Retina (tissue), 1 donor: ENCODE measurements at regions not wholly inside any gene's neighbourhood (a gene's known extent, or its start where the extent isn't known, plus 50 kb on each side); places are given as distances from the start of the nearest gene placed in this dataset.
A peak's percentile ranks its signal among the peaks of the same experiment; 100 is the strongest.
"Not testable (repeated sequence)": the region's sequence is repeated elsewhere in the genome, so short reads cannot be mapped to it uniquely, and the experiment has no call there.

ENCODE experiments used
- DNase-seq: peaks from one replicate; pipeline ENCODE4 v3.0.0-alpha.2; 2016

DNA sequence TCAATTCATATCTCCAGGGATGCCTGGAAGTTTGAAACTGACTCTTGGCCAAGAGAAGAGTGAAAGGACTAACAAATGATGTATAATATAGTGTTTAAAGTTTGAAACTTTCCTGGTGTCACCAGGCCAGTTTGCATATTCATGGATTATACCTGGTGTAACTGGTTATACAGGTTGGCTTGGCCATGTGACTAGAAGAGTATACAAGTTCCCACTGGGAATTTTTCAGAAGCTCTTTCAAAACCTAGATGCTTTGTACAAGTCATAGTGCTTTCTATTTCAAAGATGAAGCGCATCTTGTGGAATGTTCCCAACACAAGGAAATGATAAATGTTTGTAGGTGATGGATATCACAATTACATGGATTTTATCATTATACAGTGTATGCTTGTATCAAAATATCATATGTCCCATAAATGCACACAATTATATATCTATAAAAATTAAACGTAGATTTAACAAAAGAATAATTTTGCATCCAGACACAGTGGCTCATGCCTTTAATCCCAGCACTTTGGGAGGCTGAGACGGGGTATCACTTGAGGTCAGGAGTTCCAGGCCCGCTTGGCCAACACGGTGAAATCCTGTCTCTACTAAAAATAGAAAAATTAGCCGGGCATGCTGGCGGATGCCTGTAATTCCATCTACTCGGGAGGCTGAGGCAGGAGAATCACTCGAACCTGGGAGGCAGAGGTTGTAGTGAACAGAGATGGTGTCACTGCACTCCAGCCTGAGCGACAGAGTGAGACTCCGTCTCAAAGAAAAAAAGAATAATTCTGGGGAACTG is 1420.2 kb downstream of the GRIK2 start:
- no peak for DNase-seq

DNA sequence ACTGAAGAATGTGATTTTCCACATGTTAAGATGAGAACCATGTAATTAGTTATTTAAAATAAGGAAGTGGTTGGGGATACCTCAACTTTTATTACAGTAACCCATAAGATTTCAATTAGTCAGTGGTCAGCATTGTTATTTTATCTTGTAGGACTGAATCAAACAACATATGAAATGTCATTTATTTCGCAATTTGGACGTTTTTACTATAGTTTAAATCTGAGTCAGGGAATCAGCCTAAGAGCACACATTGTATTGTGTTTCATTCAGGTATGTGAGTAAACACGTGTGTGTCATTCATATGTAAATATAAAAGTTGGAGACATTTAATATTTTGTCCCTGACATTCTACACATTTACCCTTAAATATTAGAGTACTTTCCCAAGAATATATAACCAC is 1418.7 kb downstream of the GRIK2 start:
- no peak for DNase-seq

DNA sequence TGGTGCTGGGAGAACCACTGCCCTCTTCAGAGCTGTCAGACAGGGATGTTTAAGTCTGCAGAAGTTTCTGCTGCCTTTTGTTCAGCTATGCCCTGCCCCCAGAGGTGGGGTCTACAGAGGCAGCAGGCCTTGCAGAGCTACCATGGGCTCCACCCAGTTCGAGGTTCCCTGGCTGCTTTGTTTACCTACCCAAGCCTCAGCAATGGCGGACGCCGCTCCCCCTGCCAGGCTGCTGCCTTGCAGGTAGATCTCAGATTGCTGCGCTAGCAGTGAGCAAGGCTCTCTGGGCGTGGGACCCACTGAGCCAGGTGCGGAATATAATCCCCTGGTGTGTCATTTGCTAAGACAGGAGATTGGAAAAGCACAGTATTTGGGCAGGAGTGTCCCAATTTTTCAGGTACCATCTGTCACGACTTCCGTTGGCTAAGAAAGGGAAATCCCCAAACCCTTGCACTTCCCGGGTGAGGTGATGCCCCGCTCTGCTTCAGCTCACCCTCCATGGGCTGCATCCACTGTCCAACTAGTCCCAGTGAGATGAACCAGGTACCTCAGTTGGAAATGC is 1415.5 kb downstream of the GRIK2 start:
- DNase-seq = not testable (repeated sequence)

DNA sequence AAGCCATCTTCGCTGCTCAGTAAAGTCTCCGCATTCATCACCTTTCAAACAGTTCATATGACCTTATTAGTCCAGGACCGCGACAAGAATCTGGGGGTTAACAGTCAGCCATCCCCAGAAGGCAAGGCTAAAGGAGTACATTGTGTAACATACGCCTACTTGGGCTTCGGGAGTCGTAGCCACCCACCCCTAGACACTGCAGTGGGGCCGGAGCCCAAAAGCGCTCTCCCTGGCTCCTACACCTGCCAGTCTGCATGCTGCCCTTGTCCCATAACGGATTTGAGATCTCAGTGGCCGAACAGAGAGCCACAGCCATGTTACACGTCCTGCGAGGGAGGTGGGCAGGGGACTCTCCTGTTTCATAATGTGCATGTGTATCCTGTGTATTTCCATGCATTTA is 1405.5 kb downstream of the GRIK2 start:
- no peak for DNase-seq

DNA sequence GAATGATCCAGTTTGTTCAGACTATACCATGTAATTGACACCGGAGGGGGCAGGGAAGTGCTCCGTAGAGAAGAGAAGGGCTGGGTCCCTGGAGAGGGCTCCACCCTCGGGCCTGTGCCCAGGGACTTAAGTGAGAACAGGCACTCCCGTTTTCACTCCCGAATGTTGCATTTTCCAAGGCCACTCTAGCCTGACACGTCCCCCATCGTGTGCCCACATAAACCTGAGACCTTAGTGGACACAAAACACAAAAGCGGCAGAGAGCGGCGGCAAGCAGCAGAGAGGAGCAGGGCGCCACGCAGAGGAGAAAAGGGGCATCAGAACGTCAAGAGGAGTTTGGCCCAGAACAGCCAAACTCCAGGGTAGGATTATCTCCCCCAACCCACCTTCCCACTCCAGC is 1405.1 kb downstream of the GRIK2 start:
- no peak for DNase-seq

DNA sequence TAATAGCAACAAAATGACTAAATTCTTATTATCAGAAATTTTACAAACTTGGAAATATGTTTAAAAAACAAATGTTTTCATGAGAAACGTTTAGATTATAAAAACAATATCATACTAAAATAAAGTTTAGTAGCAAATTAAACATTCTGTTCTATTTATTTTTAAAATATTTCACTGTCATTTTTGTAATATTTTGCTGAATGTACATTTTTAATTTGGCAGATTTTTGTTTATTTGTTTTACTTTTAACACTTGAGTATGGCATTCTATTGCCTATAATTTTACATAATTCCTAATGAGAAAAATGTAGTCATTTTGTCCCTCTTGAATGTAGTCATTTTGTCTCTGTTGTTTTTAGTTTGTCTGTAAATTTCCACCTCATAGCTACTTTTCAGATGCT is 1400.2 kb downstream of the GRIK2 start:
- no peak for DNase-seq

DNA sequence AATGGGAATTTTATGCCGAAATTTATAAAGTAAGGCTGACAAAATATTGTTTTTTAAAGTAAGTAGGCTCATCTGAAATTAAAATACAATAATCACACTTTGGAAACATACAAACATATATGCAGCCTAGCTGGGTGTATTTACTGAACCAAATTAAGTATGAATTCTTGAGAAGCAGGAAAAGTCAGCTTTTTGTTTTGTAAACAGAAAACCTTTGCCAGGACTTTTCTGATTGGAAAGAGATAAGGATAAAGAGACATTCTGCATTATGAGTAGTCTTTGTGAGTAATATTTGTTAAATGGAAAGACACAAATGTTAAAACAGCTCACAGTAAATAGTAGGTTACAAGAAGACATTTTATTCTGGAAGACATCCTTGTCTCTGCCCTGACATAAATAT is 1380.8 kb downstream of the GRIK2 start:
- DNase-seq = no peak

DNA sequence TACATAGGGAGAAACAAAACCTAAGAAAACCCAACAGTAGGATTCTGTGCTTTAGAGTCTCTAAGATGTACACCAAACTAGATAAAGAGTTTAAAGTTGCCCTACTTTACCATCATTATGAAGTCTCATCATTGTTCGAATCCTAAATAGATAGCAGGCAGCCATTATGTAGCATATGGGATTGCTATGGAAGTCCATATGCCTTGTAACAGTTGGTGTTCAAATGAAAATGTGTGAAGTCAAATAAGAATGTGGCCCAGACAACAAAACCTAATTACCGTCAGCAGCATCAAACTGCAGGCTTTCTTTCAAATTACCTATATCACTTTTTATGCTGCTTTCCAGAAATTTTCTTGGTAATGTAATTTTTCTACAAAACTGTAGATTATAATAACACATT is 1380.1 kb downstream of the GRIK2 start:
- no peak for DNase-seq

DNA sequence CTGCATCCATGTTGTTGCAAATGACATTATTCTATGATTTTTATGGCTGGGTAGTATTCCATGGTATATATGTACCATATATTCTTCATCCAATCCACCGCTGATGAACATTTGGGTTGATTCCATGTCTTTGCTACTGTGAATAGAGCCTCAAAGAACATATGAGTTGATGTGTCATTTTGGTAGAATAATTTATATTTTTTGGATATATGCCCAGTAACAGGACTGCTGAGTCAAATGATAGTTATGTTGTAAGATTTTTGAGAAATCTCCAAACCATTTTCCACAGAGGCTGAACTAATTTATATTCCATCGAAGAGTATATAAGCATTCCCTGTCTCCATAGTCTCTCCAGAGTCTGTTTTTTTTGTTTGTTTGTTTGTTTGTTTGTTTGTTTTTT is 1373.5 kb downstream of the GRIK2 start:
- no peak for DNase-seq

DNA sequence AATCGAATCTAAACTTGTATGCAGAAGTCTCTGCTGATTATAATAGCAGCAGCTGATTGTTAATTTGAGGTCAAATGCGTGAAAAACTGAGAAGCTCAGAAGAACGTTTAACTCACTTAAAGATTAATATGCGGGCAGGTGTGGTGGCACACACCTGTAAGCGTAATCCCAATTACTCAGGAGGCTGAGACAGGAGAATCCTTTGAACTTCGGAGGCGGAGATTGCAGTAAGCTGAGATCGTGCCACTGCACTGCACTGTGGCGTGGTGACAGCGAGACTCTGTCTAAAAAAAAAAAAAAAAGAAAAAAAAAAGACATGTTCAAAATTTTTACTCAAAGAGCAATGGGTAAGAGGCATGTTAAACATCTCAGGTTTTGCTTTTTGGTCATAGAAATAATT is 1370.8 kb downstream of the GRIK2 start:
- no peak for DNase-seq

DNA sequence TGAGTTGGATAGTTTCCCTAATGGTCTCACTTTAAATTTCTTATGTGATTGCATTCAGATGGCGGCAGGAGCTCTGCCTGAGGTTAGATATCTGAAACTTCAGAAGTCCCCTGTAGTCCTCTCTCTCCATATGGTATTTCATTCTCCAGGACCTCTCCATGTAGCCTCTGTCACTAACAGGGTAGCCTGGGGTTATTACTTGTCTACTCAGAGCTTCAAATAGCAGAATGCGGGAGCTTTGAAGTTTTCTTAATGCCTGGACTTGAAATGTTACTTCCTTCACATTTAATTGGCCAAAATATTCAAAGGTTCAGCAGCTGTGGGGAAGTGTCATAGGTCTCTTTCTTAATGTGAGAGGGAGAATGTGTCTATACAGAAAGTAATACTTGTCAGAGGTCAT is 1370.4 kb downstream of the GRIK2 start:
- no peak for DNase-seq

DNA sequence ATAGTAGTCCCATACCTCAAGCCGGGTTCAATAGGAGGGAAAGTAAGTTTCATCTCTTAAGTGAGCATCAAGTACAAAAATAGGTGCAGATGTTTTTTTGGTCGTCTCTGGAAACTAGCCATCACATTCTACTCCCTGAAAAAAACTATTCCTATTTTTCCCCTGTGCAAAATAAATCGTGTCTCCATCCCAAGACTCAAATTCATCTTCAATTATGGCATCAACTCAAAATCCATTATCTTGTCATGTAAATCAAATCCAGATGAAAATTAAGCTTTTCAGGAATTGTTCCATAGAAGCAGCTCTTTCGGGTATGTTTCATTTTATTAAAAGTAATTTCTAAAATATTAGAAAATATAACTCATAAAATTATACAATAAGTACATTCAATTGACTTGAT is 1368.4 kb downstream of the GRIK2 start:
- DNase-seq = no peak

DNA sequence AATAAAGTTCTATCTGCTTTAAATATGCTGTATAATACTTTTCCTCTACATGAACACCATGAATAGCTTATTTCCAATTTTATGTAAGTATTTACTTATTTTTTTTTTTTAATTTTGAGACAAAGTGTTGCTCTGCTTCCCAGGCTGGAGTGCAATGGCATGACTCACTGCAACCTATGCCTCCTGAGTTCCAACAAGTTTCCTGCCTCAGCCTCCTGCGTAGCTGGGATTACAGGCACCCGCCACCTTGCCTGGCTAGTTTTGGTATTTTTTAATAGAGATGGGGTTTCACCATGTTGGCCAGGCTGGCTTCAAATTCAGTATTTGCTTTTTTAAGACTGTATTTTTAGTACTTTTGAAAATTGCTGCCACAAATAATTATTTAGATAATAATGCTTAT is 1365.9 kb downstream of the GRIK2 start:
- no peak for DNase-seq

DNA sequence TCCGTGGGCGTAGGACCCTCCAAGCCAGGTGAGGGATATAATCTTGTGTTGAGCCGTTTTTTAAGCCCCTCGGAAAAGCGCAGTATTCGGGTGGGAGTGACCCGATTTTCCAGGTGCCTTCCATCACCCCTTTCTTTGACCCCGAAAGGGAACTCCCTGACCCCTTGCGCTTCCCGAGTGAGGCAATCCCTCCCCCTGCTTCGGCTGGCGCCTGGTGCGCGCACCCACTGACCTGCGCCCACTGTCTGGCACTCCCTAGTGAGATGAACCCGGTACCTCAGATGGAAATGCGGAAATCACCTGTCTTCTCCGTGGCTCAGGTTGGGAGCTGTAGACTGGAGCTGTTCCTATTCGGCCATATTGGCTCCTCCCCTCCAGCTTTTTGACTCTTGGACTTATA is 1365.0 kb downstream of the GRIK2 start:
- not testable (repeated sequence) for DNase-seq

DNA sequence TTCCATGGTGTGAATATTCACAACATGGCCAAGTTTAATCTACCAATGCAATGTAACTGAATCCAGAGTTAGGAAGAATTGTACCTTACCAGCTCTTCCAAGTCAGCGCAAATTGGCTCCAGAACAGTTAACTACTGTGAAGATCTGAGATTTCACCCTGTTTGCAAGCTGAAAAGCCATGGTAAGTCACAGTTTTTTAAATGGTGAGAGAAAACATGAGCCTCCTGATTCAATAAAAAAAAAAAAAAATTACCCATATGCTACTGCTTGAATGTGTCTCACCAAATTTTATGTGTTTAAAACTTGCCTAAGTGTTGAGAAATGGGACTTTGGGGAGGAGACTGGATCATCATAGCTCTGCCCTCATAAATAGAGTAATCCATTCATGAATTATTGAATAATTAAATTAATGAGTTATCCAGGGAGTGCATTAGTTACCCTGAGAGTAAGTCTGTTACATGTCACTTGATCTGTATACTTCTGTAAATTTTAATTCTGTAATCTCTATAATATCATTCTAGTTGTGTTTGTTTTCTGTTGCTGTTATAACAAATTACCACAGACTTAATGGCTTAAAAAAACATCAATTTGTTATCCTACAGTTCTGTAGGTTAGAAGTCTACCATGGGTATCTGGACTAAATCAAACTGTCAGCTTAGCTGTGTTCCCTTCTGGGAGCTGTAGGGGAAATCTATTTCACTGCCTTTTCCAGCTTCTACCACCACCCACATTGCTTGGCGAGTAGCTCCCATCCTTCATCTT is 1355.9 kb downstream of the GRIK2 start:
- no peak for DNase-seq

DNA sequence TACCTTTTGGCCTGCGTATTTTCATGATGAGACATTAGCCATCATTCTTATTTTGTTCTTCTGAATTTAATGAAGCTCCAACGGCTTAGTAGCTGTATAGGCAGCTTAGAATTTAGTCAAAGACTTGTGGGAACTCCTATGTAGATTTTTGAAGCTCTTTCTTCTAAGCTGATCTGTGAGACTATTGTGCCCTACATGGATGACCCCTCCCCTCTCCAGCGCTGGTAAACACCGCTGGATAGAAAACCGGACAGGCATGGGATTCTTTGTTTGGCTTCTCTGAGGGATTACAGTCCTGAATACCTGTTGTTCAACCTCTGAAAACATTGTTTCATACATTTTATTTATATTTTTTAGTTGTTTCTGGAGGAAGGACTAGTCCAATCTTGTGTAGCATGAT is 1353.4 kb downstream of the GRIK2 start:
- DNase-seq = no peak

DNA sequence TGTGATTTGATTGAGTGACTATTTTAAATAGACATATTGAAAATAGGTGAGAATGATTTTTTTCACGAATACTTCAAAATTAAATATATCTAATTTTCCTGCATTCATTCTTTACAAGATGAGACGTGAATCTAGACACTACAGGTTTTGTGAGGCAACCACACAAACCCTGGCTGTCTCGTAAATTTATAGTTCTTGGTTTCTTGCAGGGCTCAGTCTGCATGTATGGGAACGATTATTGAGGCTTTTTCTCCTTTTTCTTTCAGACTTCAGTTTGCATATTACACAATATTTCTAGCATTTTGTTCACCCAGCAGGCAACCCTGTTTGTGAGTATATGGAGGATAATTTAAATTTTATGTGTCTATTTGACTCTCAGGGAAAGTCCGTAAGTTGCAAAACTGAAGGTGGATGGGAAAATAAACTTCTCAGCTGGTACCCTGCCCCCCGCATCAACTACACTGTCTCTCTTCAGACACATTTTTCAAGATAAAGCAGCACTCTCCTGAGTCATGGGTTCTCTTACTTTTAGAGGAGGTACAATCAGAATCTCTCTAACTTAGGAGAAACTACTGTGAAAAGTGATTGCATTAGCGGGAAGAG is 1349.3 kb downstream of the GRIK2 start:
- peak; percentile 9 for DNase-seq

DNA sequence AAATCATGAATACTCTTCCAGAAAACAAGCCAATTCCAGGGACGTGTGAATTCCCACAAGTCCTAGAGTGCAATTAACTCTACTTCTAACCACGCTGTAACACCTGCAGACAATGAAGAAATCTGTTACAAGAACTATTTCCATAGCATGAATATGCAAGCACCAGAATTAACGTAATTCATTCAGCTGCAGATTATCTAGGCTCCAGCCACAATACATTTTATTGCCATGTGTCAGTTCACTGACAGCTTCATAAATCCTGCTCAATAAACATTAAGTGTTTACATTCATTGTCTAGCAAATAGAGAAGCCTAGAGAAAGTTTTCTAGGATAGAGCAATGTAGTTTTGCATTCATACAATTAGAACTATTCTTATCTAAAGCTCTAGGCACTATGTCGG is 1348.5 kb downstream of the GRIK2 start:
- DNase-seq = no peak

DNA sequence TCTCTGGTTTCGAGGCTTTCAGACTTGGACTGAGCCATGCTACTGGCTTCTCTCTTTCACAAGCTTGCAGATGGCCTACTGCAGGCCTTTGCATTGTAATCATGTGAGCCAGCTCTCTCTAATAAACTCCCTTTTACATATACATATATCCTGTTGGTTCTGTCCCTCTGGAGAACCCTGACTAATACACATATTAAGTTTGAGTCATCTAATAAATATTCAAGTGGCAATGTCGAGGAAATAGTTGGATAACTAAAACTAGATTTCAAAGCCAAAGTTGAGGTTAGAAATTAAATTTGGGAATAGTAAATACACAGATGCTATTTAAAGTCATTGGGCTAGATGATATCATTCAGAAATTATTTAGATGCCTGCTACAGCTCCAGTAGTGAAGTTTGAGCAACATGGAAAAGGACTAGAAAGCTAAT is 1343.4 kb downstream of the GRIK2 start:
- DNase-seq = no peak

DNA sequence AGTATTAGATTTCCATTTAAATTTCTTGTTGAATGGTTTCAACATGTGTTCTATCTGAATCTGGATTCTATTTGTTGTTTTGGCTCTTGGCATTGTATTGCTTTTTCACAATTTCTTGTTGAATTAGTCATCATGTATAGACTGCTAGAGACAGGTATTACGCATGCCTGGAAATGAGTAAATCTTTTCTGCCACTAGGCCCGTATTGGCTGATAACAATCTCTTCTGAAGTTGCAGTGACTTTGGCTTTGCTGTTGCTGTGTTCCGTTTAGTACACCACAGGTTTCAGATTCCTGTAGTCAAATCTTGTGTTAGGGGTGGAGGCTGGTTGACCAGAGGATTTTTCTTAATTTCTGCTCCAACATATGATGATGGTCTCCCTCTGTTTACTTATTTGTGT is 1339.4 kb downstream of the GRIK2 start:
- DNase-seq = no peak

DNA sequence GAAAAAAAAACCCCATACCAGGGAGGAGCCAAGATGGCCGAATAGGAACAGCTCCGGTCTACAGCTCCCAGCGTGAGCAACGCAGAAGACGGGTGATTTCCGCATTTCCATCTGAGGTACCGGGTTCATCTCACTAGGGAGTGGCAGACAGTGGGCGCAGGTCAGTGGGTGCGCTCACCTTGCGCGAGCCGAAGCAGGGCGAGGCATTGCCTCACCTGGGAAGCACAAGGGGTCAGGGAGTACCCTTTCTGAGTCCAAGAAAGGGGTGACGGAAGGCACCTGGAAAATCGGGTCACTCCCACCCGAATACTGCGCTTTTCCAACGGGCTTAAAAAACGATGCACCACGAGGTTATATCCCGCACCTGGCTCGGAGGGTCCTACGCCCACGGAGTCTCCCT is 1328.6 kb downstream of the GRIK2 start:
- not testable (repeated sequence) for DNase-seq

DNA sequence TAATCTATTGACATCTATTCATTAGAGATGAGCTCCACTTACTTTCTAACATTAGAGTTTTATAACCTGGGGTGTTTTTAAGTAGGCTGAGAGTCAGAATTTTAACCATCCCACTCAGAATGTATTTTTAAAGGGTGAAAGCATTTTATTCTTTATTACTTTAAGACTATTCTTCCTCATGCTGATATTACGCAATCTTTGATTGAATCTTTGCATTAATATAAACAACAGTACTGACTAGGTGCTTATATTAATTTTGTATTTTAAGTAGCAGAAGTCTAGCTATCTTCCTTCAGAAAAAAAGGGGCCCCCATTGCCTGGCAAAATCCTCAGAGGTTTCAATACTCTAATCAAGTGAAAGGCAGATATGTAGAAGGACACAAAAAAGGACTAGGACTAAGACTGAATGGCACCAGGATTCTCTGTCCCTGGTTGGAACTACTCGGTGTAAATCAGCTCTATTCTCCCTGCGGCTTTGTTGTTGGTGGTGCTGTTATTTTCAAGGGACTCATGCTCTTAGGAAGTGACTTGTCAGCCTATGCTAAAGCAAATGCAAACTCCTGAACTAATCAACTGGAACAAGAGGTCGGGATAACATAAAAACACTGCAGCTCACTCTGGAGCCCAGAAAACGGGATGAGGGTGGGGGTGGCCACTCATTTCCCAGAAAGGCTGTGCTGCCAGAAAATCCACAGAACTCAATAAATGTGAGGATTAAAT is 1324.4 kb downstream of the GRIK2 start:
- peak; percentile 47 for DNase-seq

DNA sequence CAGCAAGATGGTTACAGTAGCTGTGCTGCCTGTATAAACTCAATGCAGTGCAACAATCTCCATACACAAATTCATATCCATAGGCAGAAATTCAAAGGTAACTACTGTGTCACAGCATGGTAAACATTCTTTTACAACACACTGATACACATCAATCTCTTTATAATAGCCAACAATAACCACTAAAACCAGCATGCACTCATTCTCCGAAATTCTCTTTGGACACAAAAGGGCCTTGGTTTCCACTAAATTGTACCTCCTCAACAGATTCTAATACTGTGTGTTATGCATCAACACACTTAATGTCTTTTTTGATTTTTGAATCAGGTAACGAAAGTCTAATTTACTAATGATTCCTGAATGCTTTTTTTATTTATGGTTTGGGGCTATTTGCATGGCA is 1323.7 kb downstream of the GRIK2 start:
- DNase-seq = no peak
